ENCODE measurements at regions not wholly inside any gene's neighbourhood (a gene's known extent, or its start where the extent isn't known, plus 50 kb on each side); places are given as distances from the start of the nearest gene placed in this dataset.
A peak's percentile ranks its signal among the peaks of the same experiment; 100 is the strongest.
"Not testable (repeated sequence)": the region's sequence is repeated elsewhere in the genome, so short reads cannot be mapped to it uniquely, and the experiment has no call there.

DNA sequence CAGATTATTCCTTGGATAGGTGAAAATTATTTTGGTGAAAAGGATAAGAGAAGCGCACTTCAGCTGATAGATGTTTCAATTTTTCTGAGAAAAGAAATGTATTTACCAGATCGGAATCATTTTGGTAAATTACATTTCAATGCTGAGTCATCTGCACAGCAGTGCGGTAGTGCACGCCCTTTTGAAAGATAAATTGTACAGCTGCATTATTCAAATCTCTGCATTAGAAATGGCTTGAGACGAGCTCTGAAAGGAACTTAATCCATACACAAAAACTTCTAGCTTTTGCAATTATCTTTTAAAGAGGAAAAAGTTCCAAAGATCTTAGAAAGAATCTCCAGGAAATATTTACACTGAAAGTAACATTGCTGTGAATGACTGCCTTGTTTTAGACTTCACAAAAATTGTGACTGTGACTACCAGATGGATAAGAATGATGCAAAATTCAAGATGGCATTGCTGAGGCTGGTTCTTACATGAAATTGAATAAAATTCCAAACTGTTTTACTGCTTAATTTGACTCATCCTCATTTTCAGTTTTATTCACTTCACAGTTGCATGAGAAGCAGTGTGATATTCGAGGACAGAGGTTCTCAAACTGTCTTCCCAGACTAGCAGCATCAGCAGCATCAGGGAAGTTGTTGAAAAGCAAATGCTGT is 161.7 kb downstream of the RND3 start:
- no peaks in the 10 kb centered on the region for H3K79me2 ChIP-seq (ENCODE audit: control insufficient read depth, insufficient read depth, low read length)
- H3K27ac ChIP-seq (ENCODE audit: insufficient read depth, low read length), result no peak overlapping the region
- TF ChIP-seq EZH2 (IDR thresholded peaks at IDR 0.05; ENCODE audit: low read length, missing control alignments), result no peak
- TF ChIP-seq, protein P1, sequence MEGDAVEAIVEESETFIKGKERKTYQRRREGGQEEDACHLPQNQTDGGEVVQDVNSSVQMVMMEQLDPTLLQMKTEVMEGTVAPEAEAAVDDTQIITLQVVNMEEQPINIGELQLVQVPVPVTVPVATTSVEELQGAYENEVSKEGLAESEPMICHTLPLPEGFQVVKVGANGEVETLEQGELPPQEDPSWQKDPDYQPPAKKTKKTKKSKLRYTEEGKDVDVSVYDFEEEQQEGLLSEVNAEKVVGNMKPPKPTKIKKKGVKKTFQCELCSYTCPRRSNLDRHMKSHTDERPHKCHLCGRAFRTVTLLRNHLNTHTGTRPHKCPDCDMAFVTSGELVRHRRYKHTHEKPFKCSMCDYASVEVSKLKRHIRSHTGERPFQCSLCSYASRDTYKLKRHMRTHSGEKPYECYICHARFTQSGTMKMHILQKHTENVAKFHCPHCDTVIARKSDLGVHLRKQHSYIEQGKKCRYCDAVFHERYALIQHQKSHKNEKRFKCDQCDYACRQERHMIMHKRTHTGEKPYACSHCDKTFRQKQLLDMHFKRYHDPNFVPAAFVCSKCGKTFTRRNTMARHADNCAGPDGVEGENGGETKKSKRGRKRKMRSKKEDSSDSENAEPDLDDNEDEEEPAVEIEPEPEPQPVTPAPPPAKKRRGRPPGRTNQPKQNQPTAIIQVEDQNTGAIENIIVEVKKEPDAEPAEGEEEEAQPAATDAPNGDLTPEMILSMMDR (conservative IDR thresholded peaks at IDR 0.05 in 1 of 2, IDR thresholded peaks at IDR 0.05 in 1 of 2; ENCODE audit: low read depth in 1 of 2, low read length in 2 of 2), result no peak
- DNase-seq (ENCODE audit: low read depth in 2 of 2), result peak; percentile 18 to 25
- H3K27me3 ChIP-seq (ENCODE audit: control insufficient read depth, insufficient read depth, low read length), result no peaks in the 10 kb centered on the region
- no peak overlapping the region for H3K4me2 ChIP-seq (ENCODE audit: extremely low read depth, insufficient read depth, low read length)
- H4K20me1 ChIP-seq (ENCODE audit: control insufficient read depth, extremely low read depth, insufficient read depth, low read length), result no peaks in the 10 kb centered on the region
- no peaks in the 10 kb centered on the region for H3K36me3 ChIP-seq (ENCODE audit: control insufficient read depth, insufficient read depth, low read length)
- H3K9ac ChIP-seq (ENCODE audit: insufficient read depth, low read length), result no peak overlapping the region
- no peak overlapping the region for H2AFZ ChIP-seq (ENCODE audit: low read length)
- H3K4me1 ChIP-seq (ENCODE audit: control insufficient read depth, extremely low read depth, insufficient read depth, low read length), result no peaks in the 10 kb centered on the region
- no peaks in the 10 kb centered on the region for H3K9me3 ChIP-seq (ENCODE audit: control insufficient read depth, insufficient read depth, low read depth, low read length)
- H3K4me3 ChIP-seq (replicated peaks in 1 of 4; ENCODE audit: control extremely low read depth in 1 of 4, insufficient read depth in 1 of 4, low read depth in 3 of 4, low read length in 4 of 4), result no peak overlapping the region

GRCh38 chr2:150323071-150323470 is 164.4 kb downstream of the RND3 start:
- not testable (repeated sequence) for H3K9me3 ChIP-seq (ENCODE audit: control insufficient read depth, insufficient read depth, low read depth, low read length); H2AFZ ChIP-seq (ENCODE audit: low read length); H3K79me2 ChIP-seq (ENCODE audit: control insufficient read depth, insufficient read depth, low read length); H3K4me1 ChIP-seq (ENCODE audit: control insufficient read depth, extremely low read depth, insufficient read depth, low read length); H3K36me3 ChIP-seq (ENCODE audit: control insufficient read depth, insufficient read depth, low read length); H3K27me3 ChIP-seq (ENCODE audit: control insufficient read depth, insufficient read depth, low read length); H3K4me2 ChIP-seq (ENCODE audit: extremely low read depth, insufficient read depth, low read length); H3K27ac ChIP-seq (ENCODE audit: insufficient read depth, low read length); H3K9ac ChIP-seq (ENCODE audit: insufficient read depth, low read length); H3K4me3 ChIP-seq (replicated peaks in 1 of 4; ENCODE audit: control extremely low read depth in 1 of 4, insufficient read depth in 1 of 4, low read depth in 3 of 4, low read length in 4 of 4); H4K20me1 ChIP-seq (ENCODE audit: control insufficient read depth, extremely low read depth, insufficient read depth, low read length)
- DNase-seq (ENCODE audit: low read depth in 2 of 2), result peak in 1 of 2 donors; percentile 51

DNA sequence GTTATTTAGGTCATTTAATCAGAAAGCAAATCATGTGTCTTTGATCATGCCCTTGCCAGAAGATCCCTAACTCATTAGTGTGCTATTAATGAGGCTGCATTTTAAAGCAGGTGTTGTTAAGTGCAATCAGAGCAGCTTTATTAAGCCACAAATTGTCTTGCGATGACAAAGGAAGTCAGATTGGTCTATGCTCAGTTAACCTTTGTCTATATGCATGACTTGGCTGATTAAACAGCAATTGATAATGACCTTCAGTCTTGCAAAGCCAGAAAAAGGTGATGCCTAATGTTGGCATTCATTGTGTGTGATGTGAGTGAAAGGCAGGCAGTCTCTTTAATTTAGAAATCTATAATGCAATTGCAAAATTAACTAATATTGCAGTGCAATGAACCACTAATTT is 166.9 kb downstream of the RND3 start:
- H2AFZ ChIP-seq (ENCODE audit: low read length), result no peak overlapping the region

More for the DNA sequence above, 166.9 kb downstream of the RND3 start:
- no peaks in the 10 kb centered on the region for H3K79me2 ChIP-seq (ENCODE audit: control insufficient read depth, insufficient read depth, low read length)
- H3K9ac ChIP-seq (ENCODE audit: insufficient read depth, low read length), result no peak overlapping the region
- H3K9me3 ChIP-seq (ENCODE audit: control insufficient read depth, insufficient read depth, low read depth, low read length), result no peaks in the 10 kb centered on the region
- no peaks in the 10 kb centered on the region for H3K36me3 ChIP-seq (ENCODE audit: control insufficient read depth, insufficient read depth, low read length)
- no peak overlapping the region for H3K4me2 ChIP-seq (ENCODE audit: extremely low read depth, insufficient read depth, low read length)
- TF ChIP-seq, protein P1 (conservative IDR thresholded peaks at IDR 0.05 in 1 of 2, IDR thresholded peaks at IDR 0.05 in 1 of 2; ENCODE audit: low read depth in 1 of 2, low read length in 2 of 2), result no peak
- TF ChIP-seq EZH2 (IDR thresholded peaks at IDR 0.05; ENCODE audit: low read length, missing control alignments), result no peak
- no peak for DNase-seq (ENCODE audit: low read depth in 2 of 2)
- no peaks in the 10 kb centered on the region for H3K27me3 ChIP-seq (ENCODE audit: control insufficient read depth, insufficient read depth, low read length)
- H4K20me1 ChIP-seq (ENCODE audit: control insufficient read depth, extremely low read depth, insufficient read depth, low read length), result no peaks in the 10 kb centered on the region
- no peaks in the 10 kb centered on the region for H3K4me1 ChIP-seq (ENCODE audit: control insufficient read depth, extremely low read depth, insufficient read depth, low read length)
- no peak overlapping the region for H3K4me3 ChIP-seq (replicated peaks in 1 of 4; ENCODE audit: control extremely low read depth in 1 of 4, insufficient read depth in 1 of 4, low read depth in 3 of 4, low read length in 4 of 4)
- H3K27ac ChIP-seq (ENCODE audit: insufficient read depth, low read length), result no peak overlapping the region

All from fibroblast of lung (primary cell).